GM19463 (cell line): ENCODE measurements at regions not wholly inside any gene's neighbourhood (a gene's known extent, or its start where the extent isn't known, plus 50 kb on each side); places are given as distances from the start of the nearest gene placed in this dataset.

ENCODE experiments used
- ATAC-seq: cut with Tn5 transposase; IDR thresholded peaks from one replicate; pipeline ENCODE4 v1.9.1; 2021; ENCODE audit warnings: mild to moderate bottlenecking, moderate library complexity; ENCODE audit not compliant: unreplicated experiment

- ATAC-seq, result no peak
Measured at GRCh38 chr5:2183154-2184025, 300.7 kb upstream of the IRX4 start.

GRCh38 chr5:2182020-2182419, 299.3 kb upstream of the IRX4 start:
- ATAC-seq, result no peak

GRCh38 chr5:2181557-2181956, 298.8 kb upstream of the IRX4 start:
- ATAC-seq, result no peak

GRCh38 chr5:2181149-2181548, 298.4 kb upstream of the IRX4 start:
- ATAC-seq, result no peak

GRCh38 chr5:2180456-2180855, 297.7 kb upstream of the IRX4 start:
- no peak for ATAC-seq

GRCh38 chr5:2179861-2180260, 297.1 kb upstream of the IRX4 start:
- ATAC-seq, result no peak

- ATAC-seq, result no peak
Measured at GRCh38 chr5:2178528-2178927, 295.8 kb upstream of the IRX4 start.

- no peak for ATAC-seq
Measured at GRCh38 chr5:2178071-2178477, 295.3 kb upstream of the IRX4 start.

GRCh38 chr5:2177244-2177643, 294.5 kb upstream of the IRX4 start:
- ATAC-seq, result no peak

GRCh38 chr5:2176581-2176980, 293.9 kb upstream of the IRX4 start:
- no peak for ATAC-seq

- ATAC-seq, result no peak
Measured at GRCh38 chr5:2175842-2176404, 293.2 kb upstream of the IRX4 start.

- no peak for ATAC-seq
Measured at GRCh38 chr5:2175041-2175440, 292.3 kb upstream of the IRX4 start.

GRCh38 chr5:2174538-2174937, 291.8 kb upstream of the IRX4 start:
- ATAC-seq, result no peak

- ATAC-seq, result no peak
Measured at GRCh38 chr5:2173151-2173834, 290.6 kb upstream of the IRX4 start.

- ATAC-seq, result no peak
Measured at GRCh38 chr5:2172471-2172870, 289.7 kb upstream of the IRX4 start.

- ATAC-seq, result no peak
Measured at GRCh38 chr5:2170761-2171160, 288.0 kb upstream of the IRX4 start.

GRCh38 chr5:2169850-2170760, 287.4 kb upstream of the IRX4 start:
- ATAC-seq, result no peak

- ATAC-seq, result no peak
Measured at GRCh38 chr5:2169430-2169808, 286.7 kb upstream of the IRX4 start.

GRCh38 chr5:2168601-2169429, 286.1 kb upstream of the IRX4 start:
- no peak for ATAC-seq

- ATAC-seq, result no peak
Measured at GRCh38 chr5:2167671-2168070, 284.9 kb upstream of the IRX4 start.
